Stimulated activated CD8-positive, alpha-beta memory T cell treated with anti-CD3 and anti-CD28 coated beads, Interleukin-15, amount 100 ng/mL, for 48 hours (primary cell): ENCODE measurements at regions not wholly inside any gene's neighbourhood (a gene's known extent, or its start where the extent isn't known, plus 50 kb on each side); places are given as distances from the start of the nearest gene placed in this dataset.

Experiments used
- DNase-seq, 2 donors: peaks; one replicate each; pipeline ENCODE4 v3.0.0-alpha.2; 2020; ENCODE audit warnings: low read depth in 2 of 2

GRCh38 chr1:4603295-4604110, 50.9 kb upstream of the AJAP1 start:
- DNase-seq = no peak
